PC-9 (cell line): ENCODE measurements at regions not wholly inside any gene's neighbourhood (a gene's known extent, or its start where the extent isn't known, plus 50 kb on each side); places are given as distances from the start of the nearest gene placed in this dataset.

ENCODE experiments used
- EZH2 ChIP-seq: fragments of 200-600 bp; sonication (generic); IDR thresholded peaks from 2 replicates; pipeline ENCODE4 v1.8.0; 2017; ENCODE audit warnings: antibody characterized with exemption, low read depth
- TF ChIP-seq, protein P1 (sequence below): fragments of 200-600 bp; sonication (generic); conservative IDR thresholded peaks from 2 replicates; pipeline ENCODE4 v1.6.1; 2017; ENCODE audit warnings: mixed run types, antibody characterized with exemption, mild to moderate bottlenecking, moderate library complexity

GRCh38 chr15:22263738-22264137 is 183.4 kb downstream of the OR4M2 start:
- TF ChIP-seq, protein P1, sequence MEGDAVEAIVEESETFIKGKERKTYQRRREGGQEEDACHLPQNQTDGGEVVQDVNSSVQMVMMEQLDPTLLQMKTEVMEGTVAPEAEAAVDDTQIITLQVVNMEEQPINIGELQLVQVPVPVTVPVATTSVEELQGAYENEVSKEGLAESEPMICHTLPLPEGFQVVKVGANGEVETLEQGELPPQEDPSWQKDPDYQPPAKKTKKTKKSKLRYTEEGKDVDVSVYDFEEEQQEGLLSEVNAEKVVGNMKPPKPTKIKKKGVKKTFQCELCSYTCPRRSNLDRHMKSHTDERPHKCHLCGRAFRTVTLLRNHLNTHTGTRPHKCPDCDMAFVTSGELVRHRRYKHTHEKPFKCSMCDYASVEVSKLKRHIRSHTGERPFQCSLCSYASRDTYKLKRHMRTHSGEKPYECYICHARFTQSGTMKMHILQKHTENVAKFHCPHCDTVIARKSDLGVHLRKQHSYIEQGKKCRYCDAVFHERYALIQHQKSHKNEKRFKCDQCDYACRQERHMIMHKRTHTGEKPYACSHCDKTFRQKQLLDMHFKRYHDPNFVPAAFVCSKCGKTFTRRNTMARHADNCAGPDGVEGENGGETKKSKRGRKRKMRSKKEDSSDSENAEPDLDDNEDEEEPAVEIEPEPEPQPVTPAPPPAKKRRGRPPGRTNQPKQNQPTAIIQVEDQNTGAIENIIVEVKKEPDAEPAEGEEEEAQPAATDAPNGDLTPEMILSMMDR, result no peak
- no peak for TF ChIP-seq EZH2
